GM21526 (cell line): ENCODE measurements at regions not wholly inside any gene's neighbourhood (a gene's known extent, or its start where the extent isn't known, plus 50 kb on each side); places are given as distances from the start of the nearest gene placed in this dataset.

Experiments
- ATAC-seq: cut with Tn5 transposase; IDR thresholded peaks from one replicate; pipeline ENCODE4 v1.9.1; 2021; ENCODE audit warnings: moderate library complexity; ENCODE audit not compliant: unreplicated experiment, low FRiP score

DNA sequence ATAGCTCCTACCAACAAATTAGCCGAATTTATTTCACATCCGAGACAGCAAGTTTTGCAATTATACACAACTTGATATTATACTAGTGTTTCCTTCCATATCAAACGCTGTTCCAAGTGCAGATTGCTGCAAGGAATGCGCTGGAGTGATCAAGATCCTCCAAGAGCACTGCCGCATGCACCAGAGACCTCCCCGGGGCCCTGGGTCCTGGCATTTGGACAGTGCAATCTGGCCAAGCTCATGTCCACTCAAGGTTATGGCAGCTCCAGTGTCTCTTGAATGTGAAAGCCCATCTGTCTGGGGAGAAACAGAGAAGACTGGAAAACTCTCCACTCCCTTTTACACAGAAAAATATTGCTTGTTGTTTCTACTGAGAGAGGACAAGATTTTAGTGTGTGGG, 111.9 kb downstream of the HSPH1 start:
- ATAC-seq = no peak

DNA sequence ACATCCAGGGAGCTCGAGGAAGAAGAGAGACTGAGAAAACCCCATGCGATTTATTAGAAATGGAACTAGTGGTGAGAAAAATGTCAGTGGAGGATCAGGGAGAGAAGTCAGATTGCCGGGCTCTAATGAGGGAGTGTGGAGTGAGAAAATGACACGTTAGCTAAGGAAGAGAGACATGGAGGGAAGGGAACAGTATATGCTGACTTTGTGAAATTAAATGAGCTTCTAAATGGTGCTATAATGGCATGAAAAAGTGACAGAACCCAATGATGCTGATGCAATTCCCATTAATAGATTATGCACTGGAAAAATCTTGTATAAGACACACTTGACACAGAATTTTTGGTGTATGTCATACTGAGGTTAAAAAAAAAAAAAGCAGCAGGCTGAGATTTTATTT, 112.6 kb downstream of the HSPH1 start:
- no peak for ATAC-seq

DNA sequence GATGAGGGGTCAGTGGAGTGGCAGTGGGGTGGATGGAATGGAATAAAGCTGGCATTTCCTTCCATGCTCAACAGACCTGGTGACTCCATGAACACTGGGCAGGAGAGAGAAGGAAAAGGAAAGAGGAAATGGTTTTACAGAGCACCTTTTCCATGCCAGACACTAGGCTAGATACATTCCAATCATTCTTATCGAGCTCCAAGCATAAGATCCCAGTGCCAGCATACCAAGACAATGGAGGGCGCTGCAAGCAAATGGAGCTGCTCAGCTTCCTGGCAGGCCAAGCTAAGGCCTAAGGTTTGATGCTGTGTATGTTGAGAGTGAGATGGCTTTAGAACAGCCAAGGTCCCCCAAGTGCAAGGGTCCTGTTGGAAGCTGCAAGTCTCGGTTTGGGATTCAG, 113.2 kb downstream of the HSPH1 start:
- ATAC-seq = no peak

DNA sequence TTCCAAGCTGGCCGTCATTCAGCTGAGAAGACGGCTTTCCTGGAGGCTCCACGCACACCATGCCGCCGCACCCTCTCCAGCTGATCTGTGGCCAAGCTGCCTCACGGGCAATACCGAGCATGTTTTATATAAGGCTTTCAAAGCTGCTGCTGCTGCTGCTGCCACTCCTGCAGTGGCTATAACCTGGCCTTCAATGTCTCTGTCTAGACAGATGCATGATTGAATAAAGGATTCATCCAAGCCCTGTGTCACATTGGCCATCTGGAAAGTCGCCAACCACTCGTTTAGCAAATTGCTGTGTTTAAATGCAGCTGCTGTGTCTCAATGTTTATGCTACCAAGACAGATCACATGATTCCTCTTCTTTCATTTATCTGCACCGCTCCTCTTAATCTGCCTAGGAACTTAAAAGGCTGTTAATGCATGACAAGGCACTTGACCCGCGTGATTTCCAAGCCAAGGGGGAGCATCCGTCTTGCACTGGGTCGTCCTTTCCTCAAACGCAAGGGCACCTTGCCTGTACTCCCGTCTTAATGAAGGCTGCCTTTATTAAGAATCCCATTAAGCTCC, 114.3 kb downstream of the TEX26 start:
- no peak for ATAC-seq

DNA sequence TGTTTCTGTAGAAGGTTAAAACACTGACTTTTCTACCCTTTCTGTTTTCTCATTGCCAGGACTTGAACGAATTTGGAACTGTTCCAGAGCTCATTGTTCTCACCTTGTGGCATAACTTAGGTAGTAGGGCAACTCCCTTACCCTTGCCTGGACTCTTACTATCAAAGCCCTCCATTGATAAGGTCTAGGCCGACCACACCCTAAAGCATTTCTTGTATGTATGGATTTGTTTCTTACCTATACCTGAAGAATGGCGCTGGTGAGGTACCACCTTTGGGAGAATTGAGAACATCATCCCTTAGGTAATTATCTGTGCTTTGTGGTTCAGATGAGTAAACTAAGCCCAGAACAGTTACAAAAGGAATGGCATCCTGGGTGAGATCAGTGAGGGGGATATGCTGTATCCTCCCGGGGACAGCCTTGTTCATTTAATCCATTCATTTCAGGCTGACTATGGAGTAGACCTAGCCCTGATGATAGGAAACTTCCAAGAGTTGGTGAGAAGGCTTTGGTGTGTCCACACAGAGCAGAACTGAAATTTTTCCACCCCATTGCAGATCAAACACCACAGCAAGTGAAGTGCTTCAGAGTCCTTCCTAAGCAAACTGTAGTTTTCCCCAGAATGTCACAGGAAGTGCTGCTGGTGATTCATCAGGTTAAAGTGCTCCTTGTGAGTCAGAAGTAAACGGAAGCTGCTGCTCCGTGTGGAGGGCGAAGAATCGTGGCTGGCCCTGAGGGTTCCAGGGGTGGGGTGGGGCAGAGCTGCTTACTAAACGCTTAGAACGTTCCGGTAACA, 113.0 kb downstream of the TEX26 start:
- ATAC-seq = no peak

DNA sequence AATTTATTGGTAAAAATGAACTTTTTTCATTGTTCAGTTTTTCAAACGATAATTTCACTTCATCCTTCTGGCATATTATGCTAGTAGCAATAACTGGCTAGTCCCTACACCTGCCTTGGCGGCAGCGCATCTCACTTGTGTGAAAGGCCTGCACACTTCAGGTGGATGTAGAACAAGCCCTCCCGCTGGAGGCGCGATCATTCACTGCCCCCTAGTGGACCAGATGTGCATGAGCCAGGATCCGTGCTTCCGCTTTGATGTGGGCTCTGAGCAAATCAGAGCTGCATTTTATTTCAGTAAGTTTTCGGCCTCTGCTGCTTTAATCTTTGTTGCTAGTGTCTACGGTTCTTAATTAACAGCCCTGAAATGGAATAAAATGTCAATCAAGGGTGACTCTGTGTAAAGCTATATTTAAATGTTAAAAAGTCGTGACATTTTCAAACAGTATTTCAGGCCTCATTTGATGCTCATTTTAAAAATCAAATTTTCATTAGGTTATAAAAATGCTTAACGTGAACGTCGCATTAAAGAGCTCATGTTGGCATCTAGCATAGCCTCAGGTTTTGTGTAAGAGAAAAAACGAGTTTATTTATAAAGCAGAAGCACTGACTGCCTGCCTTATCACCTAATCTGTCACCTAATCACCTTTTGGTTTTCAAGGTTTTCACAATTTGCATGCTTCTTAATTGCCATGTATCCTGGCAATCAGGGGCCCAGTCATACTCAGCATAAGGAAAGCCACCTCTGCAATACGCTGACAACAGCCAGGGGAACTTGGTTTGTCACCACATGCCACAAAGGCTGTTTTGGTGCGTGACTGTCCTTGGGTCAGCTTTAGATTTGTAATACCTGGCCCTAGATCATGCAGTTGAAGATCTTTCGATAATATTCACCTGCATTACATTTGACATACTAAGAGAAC, 112.2 kb downstream of the TEX26 start:
- peak; percentile 87 for ATAC-seq

DNA sequence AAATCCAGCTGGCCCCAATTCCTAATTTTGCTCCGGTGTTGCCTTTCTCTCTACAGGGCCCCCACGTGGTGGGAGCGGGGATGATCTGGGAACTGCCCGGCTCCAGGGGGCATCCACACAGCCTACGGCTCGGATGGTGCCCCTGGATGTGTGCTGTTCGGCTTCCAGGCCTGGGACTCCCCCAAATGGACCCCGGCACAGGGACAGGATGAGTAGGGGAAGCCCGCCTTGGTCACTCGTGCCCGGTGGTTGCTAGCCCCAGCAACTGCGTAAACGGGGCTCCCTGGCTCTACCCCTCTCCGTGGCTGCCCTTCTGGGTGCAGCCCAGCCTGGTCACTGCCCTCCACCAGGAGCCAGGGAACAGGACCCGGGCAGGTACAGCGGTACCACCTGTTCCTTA, 111.5 kb downstream of the TEX26 start:
- no peak for ATAC-seq

DNA sequence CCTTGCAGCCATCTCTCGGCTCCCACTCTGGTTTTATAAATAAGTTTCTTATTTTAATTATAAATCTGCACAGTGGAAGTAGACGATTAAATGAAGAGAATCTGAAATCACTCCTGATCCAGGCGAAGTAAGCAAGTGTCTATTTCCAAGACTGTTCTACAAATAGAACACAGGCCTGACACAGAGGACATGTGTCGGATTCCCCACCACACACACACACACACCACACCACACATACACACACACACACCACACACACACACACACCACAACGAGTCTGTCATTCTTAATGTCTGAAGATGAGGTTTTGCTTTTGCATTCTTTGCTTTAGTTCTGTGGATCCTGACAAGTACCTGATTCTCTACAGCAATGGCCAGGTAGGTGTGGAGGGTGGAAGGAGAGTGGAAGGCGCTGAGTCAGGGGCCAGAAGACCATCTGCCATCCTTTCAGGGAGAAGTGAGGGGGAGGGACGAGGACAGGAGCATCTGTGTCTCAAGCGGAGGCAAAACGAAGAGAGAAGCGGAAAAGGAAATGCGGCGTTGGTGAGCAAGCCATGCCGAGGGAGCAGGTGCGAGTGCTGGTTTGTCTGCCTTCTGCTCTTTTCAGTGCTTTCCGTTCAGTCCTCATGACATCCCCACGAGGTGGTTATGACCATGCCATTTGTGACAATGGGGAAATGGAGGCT, 110.2 kb downstream of the TEX26 start:
- ATAC-seq = no peak

DNA sequence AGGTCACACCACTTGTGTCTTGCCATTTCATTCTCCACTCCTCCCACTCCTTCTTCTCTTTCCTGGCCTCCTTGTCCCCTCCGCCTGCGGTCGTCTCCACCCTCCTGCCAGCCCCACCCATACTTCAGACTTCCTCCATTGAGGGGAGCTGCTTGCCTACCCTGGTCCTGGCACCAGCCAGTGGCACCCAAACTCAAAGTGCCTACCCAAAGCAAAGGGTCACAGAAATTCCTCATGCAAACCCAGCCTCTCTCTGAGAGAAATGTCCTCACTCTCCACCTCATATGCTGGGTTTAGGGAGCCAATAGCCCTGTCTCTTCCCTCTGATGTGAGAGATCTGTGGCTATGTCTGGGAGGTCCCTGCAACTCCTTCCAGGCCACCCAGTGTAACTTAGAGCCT, 109.6 kb downstream of the TEX26 start:
- ATAC-seq = no peak

DNA sequence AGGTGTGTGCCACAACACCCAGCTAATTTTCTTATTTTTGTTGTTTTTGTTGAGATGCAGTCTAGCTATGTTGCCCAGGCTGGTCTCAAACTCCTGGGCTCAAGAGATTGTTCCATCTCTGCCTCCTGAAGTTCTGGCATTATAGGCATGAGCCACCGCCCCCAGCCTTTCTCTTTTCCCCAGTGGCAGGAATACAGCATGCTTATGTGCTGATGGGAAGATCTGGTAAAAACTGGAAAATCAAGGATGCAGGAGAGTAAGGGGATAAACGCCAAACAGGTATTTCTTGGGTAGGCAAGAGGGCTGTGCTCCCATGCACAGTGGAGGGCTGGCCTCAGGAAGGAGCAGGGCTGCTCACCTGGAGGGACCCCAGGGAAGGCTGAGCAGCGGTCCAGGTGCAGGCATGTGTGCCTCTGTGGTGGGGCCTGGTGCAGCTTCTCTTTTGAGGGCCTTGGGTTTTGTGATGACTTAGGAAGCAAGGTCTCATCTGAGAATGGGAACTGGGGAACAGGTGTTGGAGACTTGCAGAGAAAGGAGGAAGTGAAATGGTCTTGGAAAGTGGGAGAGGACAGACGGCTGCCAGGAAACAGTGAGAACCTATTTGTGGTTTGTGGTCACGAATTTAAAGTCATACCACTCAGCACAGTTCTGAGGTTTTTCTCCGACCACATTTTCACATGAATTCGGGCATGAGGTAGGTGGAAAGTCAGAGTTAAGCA, 106.5 kb downstream of the TEX26 start:
- ATAC-seq = peak; percentile 68

DNA sequence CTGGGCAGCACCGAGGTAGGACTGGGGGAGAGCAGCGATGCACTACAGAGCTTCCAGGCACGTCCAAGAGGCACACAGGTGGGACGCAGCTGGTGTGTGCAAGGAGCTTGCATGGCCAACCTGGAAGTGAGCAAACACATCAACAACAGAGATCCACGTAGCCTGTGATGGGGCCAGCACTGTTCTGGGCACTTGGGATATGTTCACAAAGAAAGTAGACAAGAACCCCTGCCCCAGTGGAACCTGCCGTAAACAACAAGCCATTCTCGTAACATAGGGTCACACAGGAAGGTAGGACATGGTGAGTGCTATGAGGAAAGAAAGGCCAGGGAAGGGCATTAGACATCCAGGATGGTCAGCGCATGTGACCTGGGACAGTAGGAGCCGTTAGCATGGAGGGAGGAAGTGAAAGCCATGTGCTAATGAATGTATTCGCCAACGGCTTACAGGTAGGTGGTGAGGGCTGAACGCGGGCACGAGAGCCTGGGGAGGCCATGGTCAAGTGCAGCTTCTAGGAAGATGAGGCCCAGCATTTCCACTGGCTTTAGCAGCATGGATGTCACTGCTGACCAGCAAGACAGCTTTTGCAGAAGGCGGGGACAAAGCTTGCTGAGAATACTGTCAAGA, 105.5 kb downstream of the TEX26 start:
- no peak for ATAC-seq

DNA sequence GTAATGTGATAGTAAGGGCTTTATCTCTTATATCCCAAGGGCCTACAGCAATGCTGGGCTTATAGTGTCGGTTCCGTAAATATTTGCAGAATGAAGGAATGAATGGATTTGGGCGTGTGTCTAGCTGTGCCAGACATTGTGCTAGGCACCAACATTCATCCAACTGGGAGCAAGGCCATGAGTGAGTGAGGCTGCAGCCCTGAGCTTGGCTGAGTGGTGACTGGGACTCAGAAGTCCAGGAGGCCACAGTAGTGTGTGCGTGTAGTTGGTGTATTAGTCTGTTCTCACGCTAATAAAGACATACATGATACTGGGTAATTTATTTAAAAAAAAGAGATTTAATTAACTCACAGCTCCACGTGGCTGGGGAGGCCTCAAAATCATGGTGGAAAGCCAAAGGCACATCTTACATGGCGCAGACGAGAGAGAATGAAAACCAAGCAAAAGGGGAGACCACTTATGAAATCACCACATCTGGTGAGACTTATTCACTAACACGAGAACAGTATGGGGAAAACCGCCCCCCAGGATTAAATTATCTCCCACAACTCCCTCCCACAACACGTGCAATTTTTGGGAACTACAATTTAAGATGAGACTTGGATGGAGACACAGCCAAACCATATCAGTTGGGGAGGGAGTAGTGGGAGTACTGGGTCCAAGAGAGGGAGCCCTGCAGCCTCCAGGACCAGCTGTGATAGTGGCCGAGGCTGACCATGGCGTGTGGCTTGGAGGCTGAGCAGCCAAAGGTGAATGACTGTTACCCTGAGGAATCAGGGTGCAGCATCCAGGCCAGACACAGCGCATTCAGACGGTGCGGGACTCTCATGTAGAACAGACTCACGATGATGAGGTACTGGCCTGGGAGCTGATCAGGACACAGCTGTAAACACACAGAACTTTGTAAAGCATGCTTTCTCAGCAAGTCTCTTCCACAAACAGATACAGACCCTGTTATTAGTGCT, 104.6 kb downstream of the TEX26 start:
- no peak for ATAC-seq

DNA sequence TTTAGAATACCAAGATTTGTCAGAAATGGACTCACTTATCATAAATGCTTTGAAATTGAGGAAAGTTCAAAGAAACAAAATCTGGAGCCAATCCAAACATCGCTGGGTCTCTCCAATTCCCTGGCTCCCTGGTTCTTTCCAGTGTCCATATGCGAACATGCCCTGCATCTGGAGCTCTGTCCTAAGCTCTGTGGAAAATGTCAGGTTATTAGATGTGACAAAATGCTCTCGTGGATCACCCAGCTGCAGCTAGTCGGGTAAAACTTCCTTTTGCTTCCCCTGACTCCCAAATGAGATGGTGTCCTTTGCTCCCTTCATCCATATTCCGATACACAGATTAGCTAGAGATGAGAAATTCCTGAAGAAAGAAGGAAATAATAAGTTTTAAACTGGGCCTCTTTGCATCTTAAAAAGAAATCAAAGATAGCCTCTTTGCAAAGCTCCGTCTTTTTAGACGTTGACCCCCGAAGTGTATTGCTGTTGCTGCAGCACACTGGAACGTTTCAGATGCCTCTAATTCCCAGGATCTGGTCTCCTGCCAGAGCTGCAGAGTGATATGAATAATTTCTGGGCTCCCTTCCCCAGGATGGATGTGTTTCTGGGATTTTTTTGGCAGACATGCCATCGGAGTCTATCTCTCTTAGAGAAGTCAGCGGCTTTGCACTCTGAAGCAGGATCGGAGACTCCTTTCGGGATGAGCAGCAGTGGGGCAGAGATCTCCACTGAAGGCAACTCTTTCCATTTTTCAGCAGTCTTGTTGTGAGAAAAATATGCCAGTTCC, 102.9 kb downstream of the TEX26 start:
- no peak for ATAC-seq

DNA sequence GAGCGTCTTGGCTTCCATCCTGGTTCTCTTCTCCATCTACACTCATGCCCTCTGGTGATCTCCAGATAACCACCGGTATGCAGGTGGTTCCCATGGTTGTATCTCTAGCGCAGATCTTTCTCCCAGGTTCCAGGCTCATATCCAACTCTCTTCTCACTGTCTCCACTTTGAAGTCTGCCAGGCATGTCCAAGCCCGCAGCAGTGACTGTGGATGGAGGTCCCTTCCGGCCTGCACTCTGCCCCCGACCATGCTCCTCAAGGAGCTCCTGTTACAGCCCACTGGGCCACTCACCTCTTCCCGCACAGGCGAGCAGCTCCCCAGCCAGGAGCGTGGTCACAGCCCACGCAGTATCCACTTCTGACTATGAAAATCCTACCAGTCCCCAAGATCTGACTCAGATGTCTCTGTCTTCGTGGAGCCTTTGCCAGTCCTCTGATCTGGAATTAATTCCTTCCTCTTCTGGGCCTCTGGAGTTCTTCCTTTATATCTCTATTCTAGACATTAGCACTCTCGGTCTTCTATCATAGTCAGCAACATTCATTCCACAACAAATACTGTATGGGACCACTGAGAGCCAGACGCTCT, 100.2 kb downstream of the TEX26 start:
- no peak for ATAC-seq

DNA sequence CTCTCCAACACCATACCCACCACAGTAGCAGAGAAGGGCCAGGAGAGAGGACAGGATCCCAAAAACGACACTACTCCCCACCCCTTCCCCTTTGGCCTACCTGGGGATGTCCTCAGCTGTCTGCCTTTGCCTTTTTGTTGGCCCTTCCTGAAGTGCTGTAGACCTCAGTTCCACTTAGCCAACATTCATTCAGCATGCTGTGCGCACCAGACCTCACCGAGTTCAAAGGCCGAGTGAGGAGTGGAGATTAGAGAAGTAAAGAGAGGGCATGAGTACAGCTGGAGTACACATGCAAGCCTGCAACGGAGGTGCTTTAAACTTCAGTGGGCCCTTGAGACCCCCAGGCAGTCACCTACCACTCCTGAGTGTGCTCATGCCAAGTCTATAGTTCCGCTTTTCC, 99.0 kb downstream of the TEX26 start:
- ATAC-seq = no peak

DNA sequence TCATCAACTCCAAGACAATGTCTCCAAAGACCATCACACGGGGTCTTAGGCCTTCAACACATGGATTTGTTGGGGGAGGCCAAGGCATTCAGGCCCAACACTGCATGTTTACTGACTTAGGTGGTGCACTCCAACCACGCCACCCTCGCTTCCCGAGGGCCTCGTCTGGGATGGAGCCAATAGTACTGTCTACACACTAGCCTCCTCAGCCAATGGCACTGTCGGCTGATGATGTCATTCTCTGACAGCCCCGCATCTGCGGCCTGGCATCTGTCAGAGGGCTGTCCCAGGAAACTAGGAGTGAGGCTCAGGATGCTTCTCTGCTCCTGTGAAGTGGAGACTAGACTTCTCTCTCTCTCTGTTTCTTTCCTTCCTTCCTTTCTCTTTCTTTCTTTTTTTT, 96.6 kb downstream of the TEX26 start:
- ATAC-seq = no peak

DNA sequence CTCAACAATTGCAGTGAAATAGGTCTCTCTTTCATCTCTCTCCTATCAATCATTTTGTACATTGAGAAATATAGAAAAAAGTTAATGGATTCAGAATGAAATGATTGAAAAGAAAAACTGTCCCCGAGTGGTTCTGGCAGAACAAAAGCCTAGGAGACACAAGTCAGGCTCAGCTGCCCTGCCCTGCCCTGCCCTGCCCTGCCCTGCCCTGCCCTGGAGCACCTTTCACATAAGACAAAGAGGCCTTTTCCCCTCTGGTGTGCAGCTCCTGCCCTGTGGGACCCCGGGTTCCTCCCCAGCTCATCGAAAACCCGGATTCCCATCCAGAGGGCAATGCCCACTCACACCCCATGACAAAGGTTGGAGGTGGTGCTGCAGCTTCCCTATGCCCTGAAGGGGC, 94.7 kb downstream of the TEX26 start:
- no peak for ATAC-seq
